HEK293 (cell line): ENCODE measurements at regions not wholly inside any gene's neighbourhood (a gene's known extent, or its start where the extent isn't known, plus 50 kb on each side); places are given as distances from the start of the nearest gene placed in this dataset.

Experiments
- CTCF ChIA-PET: fragments of 350-600 bp; formaldehyde crosslinking; extraction: SDS; loops from one replicate; lab custom pipeline; 2021; ENCODE audit warnings: antibody characterized with exemption; lab: Yijun Ruan, JAX
- POLR2A ChIA-PET: fragments of 300-600 bp; formaldehyde crosslinking; extraction: SDS; loops from one replicate; lab custom pipeline; 2020; ENCODE audit warnings: antibody characterized with exemption, inconsistent platforms; lab: Yijun Ruan, JAX
- H3K27ac ChIP-seq: fragments of 200-500 bp; sonication (Bioruptor generic); 2 replicates; pipeline ENCODE4 v1.5.1; 2014; ENCODE audit warnings: low read depth, low read length, control low read depth, inconsistent platforms; ENCODE audit errors: extremely low read depth
- H3K36me3 ChIP-seq, 2 experiments: fragments of 200-500 bp in 1 of 2; sonication (Bioruptor generic) in 1 of 2; 1 replicate in 1 of 2; 2 replicates in 1 of 2; pipeline ENCODE4 v1.5.1; 2014 to 2017; ENCODE audit warnings: inconsistent platforms in 2 of 2, low read length in 2 of 2; ENCODE audit not compliant: control insufficient read depth in 2 of 2, insufficient read depth in 1 of 2
- H3K4me1 ChIP-seq: fragments of 200-500 bp; sonication (Bioruptor generic); 2 replicates; pipeline ENCODE4 v1.5.1; 2014; ENCODE audit warnings: mild to moderate bottlenecking, low read length, inconsistent platforms; ENCODE audit not compliant: control insufficient read depth, insufficient read depth
- H3K4me3 ChIP-seq: 2 replicates; pipeline ENCODE4 v1.5.1; 2011; ENCODE audit warnings: low read depth, mild to moderate bottlenecking, control low read depth, low read length, moderate library complexity
- H3K9me3 ChIP-seq: fragments of 200-500 bp; sonication (Bioruptor generic); 2 replicates; pipeline ENCODE4 v1.5.1; 2014; ENCODE audit warnings: low read depth, low read length, inconsistent platforms; ENCODE audit not compliant: control insufficient read depth, insufficient read depth
- INSM2 ChIP-seq: fragments of 450-650 bp; formaldehyde crosslinking; IDR thresholded peaks from 2 replicates; pipeline ENCODE4 v1.5.1; 2016; ENCODE audit warnings: missing biosample characterization, missing genetic modification characterization
- KLF10 ChIP-seq: fragments of 450-650 bp; IDR thresholded peaks from 2 replicates; pipeline ENCODE4 v1.5.1; 2018; ENCODE audit warnings: missing biosample characterization, mild to moderate bottlenecking, missing genetic modification characterization
- KLF16 ChIP-seq: fragments of 450-650 bp; formaldehyde crosslinking; IDR thresholded peaks from 2 replicates; pipeline ENCODE4 v1.5.1; 2017; ENCODE audit warnings: missing biosample characterization, missing genetic modification characterization
- KLF8 ChIP-seq: fragments of 450-650 bp; formaldehyde crosslinking; IDR thresholded peaks from 2 replicates; pipeline ENCODE4 v1.5.1; 2016; ENCODE audit warnings: missing biosample characterization, missing genetic modification characterization
- PATZ1 ChIP-seq: fragments of 450-650 bp; formaldehyde crosslinking; IDR thresholded peaks from 2 replicates; pipeline ENCODE4 v1.5.1; 2016; ENCODE audit warnings: missing biosample characterization, missing genetic modification characterization
- SCRT2 ChIP-seq: fragments of 450-650 bp; formaldehyde crosslinking; IDR thresholded peaks from 2 replicates; pipeline ENCODE4 v1.5.1; 2016; ENCODE audit warnings: missing biosample characterization, missing genetic modification characterization
- ZFP69B ChIP-seq: fragments of 450-650 bp; formaldehyde crosslinking; IDR thresholded peaks from 2 replicates; pipeline ENCODE4 v1.5.1; 2016; ENCODE audit warnings: missing biosample characterization, missing genetic modification characterization
- ZNF10 ChIP-seq: fragments of 450-650 bp; formaldehyde crosslinking; IDR thresholded peaks from 2 replicates; pipeline ENCODE4 v1.5.1; 2017; ENCODE audit warnings: missing biosample characterization, missing genetic modification characterization
- ZNF132 ChIP-seq: fragments of 450-650 bp; formaldehyde crosslinking; IDR thresholded peaks from 2 replicates; pipeline ENCODE4 v1.5.1; 2017; ENCODE audit warnings: missing biosample characterization, missing genetic modification characterization, borderline replicate concordance
- ZNF239 ChIP-seq: fragments of 450-650 bp; formaldehyde crosslinking; IDR thresholded peaks from 2 replicates; pipeline ENCODE4 v1.5.1; 2016; ENCODE audit warnings: missing biosample characterization, missing genetic modification characterization
- ZNF350 ChIP-seq: fragments of 450-650 bp; formaldehyde crosslinking; IDR thresholded peaks from 2 replicates; pipeline ENCODE4 v1.5.0; 2017; ENCODE audit warnings: missing biosample characterization, mild to moderate bottlenecking, missing genetic modification characterization
- ZNF473 ChIP-seq: fragments of 450-650 bp; formaldehyde crosslinking; IDR thresholded peaks from 2 replicates; pipeline ENCODE4 v1.5.1; 2017; ENCODE audit warnings: missing biosample characterization, missing genetic modification characterization
- ZNF521 ChIP-seq: fragments of 450-650 bp; formaldehyde crosslinking; IDR thresholded peaks from 2 replicates; pipeline ENCODE4 v1.5.1; 2017; ENCODE audit warnings: missing biosample characterization, mild to moderate bottlenecking, missing genetic modification characterization
- ZNF544 ChIP-seq: fragments of 450-650 bp; formaldehyde crosslinking; IDR thresholded peaks from 2 replicates; pipeline ENCODE4 v1.5.0; 2017; ENCODE audit warnings: missing biosample characterization, missing genetic modification characterization
- ZNF571 ChIP-seq: fragments of 450-650 bp; formaldehyde crosslinking; IDR thresholded peaks from 2 replicates; pipeline ENCODE4 v1.5.0; 2017; ENCODE audit warnings: missing biosample characterization, missing genetic modification characterization
- ZNF626 ChIP-seq: fragments of 450-650 bp; sonication (Bioruptor Pico); formaldehyde crosslinking; IDR thresholded peaks from 2 replicates; pipeline ENCODE4 v1.5.1; 2018; ENCODE audit warnings: missing biosample characterization, missing genetic modification characterization, inconsistent platforms
- ZNF768 ChIP-seq: fragments of 450-650 bp; formaldehyde crosslinking; IDR thresholded peaks from 2 replicates; pipeline ENCODE4 v1.5.1; 2018; ENCODE audit warnings: missing biosample characterization, mild to moderate bottlenecking, missing genetic modification characterization
- ZNF843 ChIP-seq: fragments of 450-650 bp; formaldehyde crosslinking; IDR thresholded peaks from 2 replicates; pipeline ENCODE4 v1.5.1; 2016; ENCODE audit warnings: missing biosample characterization, missing genetic modification characterization
- ZSCAN18 ChIP-seq: fragments of 450-650 bp; formaldehyde crosslinking; IDR thresholded peaks from 2 replicates; pipeline ENCODE4 v1.5.1; 2016; ENCODE audit warnings: missing biosample characterization, missing genetic modification characterization
- ZSCAN23 ChIP-seq: fragments of 450-650 bp; formaldehyde crosslinking; IDR thresholded peaks from 2 replicates; pipeline ENCODE4 v1.5.1; 2016; ENCODE audit warnings: missing biosample characterization, missing genetic modification characterization
- ZSCAN4 ChIP-seq: fragments of 450-650 bp; formaldehyde crosslinking; IDR thresholded peaks from 2 replicates; pipeline ENCODE4 v1.5.1; 2017; ENCODE audit warnings: missing biosample characterization, missing genetic modification characterization
- TF ChIP-seq, protein P1 (sequence below): fragments of 450-650 bp; formaldehyde crosslinking; IDR thresholded peaks from 2 replicates; pipeline ENCODE4 v1.5.1; 2017; ENCODE audit warnings: missing biosample characterization, missing genetic modification characterization
- TF ChIP-seq, protein P2 (sequence below): fragments of 450-650 bp; formaldehyde crosslinking; IDR thresholded peaks from 2 replicates; pipeline ENCODE4 v1.5.1; 2016; ENCODE audit warnings: missing biosample characterization, missing genetic modification characterization, borderline replicate concordance

DNA sequence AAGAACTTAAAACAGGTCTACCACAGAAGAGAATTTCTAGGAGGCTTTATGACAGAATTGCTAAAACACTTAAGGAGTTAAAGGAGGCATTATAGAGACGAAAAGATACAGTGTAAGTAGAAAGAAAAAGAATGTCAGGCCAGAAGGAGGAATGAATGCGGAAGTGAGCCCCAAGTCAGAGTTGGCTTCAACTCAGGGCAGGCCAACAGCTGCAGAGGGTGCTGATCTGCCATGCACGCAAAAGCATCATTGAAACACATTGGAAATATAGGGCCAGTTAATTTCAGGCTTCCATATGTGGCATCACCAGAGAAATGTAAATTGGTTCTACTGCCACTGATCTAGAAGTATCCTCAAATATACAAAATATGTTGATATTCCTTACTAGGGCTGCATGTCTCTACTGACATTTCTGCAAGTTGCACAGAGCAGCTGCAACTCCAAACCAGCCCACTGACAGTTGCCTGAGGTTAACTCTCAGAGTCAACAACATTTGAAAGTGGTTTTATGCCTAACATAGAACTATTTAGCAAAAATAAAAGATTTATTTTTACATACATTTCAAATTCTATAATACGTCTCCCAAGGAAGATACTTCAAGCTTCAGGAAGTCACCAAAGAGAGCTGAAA lies 324.1 kb downstream of the C11orf87 start (continued):
- TF ChIP-seq PATZ1 (tag by site-specific recombination) (no peak), KLF10 (tag by site-specific recombination) (no peak), ZNF626 (tag by site-specific recombination) (no peak)
- TF ChIP-seq, all 188 proteins: peak for 0

DNA sequence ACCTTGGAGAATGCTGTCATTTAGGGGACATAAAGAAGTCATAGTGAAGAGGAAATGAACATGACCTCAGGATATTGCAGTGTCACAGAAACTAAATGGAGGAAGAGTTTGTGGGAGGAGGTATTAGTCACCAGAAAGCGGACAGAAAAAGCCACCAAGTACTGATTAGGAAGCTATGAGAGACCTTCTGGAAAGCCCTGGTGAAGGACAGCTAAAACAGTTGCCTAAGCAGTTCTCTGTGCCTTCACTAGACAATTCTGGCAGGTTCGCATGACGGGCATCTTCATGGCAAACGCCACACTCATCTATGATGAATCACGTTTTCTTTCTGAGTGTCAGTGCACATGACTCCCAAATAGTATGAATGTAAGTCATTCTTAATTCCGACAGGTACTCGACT lies 325.8 kb downstream of the C11orf87 start:
- ChIA-PET CTCF (interaction anchor here (1.6 kb wide), 1 partner anchor 50 kb away, joined by 4 read pairs; no protein-coding TSS in a partner anchor), POLR2A (no interaction called here)
- TF ChIP-seq ZNF239 (no peak), ZNF544 (tag by site-specific recombination) (no peak), ZSCAN4 (tag by site-specific recombination) (no peak), ZNF350 (tag by site-specific recombination) (no peak), ZNF473 (no peak), ZNF768 (tag by site-specific recombination) (no peak), KLF8 (tag by site-specific recombination) (no peak), ZFP69B (tag by site-specific recombination) (no peak), ZSCAN18 (tag by site-specific recombination) (no peak), ZNF571 (tag by site-specific recombination) (no peak), ZNF132 (no peak)
- Histone ChIP-seq H3K36me3 (no peaks in the 10 kb centered on the region), H3K4me1 (no peaks in the 10 kb centered on the region), H3K4me3 (no peak overlapping the region), H3K27ac (no peak overlapping the region), H3K9me3 (no peaks in the 10 kb centered on the region)

GRCh38 chr11:109749476-109749875 lies 327.5 kb downstream of the C11orf87 start:
- ChIA-PET POLR2A (no interaction called here), CTCF (interaction anchor here (1.2 kb wide), 1 partner anchor 10 kb away, joined by 3 read pairs; no protein-coding TSS in a partner anchor)
- Histone ChIP-seq H3K4me3 (no peak overlapping the region), H3K4me1 (no peaks in the 10 kb centered on the region), H3K9me3 (no peaks in the 10 kb centered on the region), H3K36me3 (no peaks in the 10 kb centered on the region), H3K27ac (no peak overlapping the region)
- TF ChIP-seq, protein P1, sequence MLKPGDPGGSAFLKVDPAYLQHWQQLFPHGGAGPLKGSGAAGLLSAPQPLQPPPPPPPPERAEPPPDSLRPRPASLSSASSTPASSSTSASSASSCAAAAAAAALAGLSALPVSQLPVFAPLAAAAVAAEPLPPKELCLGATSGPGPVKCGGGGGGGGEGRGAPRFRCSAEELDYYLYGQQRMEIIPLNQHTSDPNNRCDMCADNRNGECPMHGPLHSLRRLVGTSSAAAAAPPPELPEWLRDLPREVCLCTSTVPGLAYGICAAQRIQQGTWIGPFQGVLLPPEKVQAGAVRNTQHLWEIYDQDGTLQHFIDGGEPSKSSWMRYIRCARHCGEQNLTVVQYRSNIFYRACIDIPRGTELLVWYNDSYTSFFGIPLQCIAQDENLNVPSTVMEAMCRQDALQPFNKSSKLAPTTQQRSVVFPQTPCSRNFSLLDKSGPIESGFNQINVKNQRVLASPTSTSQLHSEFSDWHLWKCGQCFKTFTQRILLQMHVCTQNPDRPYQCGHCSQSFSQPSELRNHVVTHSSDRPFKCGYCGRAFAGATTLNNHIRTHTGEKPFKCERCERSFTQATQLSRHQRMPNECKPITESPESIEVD = no peak
- TF ChIP-seq INSM2 (tag by site-specific recombination) (no peak), ZNF10 (tag by site-specific recombination) (no peak), ZSCAN23 (no peak), SCRT2 (no peak), ZNF843 (tag by site-specific recombination) (no peak), KLF16 (tag by site-specific recombination) (no peak), ZNF521 (no peak)
- TF ChIP-seq, protein P2, sequence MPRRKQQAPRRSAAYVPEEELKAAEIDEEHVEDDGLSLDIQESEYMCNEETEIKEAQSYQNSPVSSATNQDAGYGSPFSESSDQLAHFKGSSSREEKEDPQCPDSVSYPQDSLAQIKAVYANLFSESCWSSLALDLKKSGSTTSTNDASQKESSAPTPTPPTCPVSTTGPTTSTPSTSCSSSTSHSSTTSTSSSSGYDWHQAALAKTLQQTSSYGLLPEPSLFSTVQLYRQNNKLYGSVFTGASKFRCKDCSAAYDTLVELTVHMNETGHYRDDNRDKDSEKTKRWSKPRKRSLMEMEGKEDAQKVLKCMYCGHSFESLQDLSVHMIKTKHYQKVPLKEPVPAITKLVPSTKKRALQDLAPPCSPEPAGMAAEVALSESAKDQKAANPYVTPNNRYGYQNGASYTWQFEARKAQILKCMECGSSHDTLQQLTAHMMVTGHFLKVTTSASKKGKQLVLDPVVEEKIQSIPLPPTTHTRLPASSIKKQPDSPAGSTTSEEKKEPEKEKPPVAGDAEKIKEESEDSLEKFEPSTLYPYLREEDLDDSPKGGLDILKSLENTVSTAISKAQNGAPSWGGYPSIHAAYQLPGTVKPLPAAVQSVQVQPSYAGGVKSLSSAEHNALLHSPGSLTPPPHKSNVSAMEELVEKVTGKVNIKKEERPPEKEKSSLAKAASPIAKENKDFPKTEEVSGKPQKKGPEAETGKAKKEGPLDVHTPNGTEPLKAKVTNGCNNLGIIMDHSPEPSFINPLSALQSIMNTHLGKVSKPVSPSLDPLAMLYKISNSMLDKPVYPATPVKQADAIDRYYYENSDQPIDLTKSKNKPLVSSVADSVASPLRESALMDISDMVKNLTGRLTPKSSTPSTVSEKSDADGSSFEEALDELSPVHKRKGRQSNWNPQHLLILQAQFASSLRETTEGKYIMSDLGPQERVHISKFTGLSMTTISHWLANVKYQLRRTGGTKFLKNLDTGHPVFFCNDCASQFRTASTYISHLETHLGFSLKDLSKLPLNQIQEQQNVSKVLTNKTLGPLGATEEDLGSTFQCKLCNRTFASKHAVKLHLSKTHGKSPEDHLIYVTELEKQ = no peak
